Testis (tissue), 2 donors: ENCODE measurements at regions not wholly inside any gene's neighbourhood (a gene's known extent, or its start where the extent isn't known, plus 50 kb on each side); places are given as distances from the start of the nearest gene placed in this dataset.

ENCODE experiments used
- POLR2A ChIP-seq: fragments of 450-650 bp; IDR thresholded peaks from one replicate; pipeline ENCODE4 v1.6.1; 2017; ENCODE audit warnings: antibody characterized with exemption, mild to moderate bottlenecking, moderate library complexity
- TF ChIP-seq, protein P1 (sequence below), 3 experiments: fragments of 450-650 bp in 2 of 3; fragments of 200-600 bp in 1 of 3; sonication (generic) in 1 of 3; IDR thresholded peaks; one replicate each; pipeline ENCODE4 v1.5.1; 2016 to 2019; ENCODE audit warnings: antibody characterized with exemption in 3 of 3, mild to moderate bottlenecking in 2 of 3, moderate library complexity in 1 of 3

DNA sequence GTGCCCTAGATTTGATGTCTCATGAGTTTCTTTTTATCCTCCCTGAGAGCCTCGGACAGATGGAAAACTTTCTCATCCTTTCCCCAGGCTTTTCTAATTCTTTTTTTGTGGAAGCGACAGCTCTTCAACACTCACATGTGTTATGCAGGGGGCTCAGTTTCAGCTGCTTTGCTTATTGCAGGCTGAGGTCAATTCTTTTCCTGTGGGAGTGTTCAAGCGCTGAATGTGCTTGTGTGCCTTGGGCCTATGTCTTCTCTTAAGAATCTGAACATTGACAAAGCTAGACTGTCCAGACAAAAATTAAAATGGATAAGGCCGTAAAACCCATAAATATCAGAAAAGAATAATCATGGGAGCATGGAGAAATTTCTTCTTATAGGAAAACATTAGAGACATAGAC, 125.2 kb upstream of the STEAP4 start:
- TF ChIP-seq POLR2A = no peak
- TF ChIP-seq, protein P1, sequence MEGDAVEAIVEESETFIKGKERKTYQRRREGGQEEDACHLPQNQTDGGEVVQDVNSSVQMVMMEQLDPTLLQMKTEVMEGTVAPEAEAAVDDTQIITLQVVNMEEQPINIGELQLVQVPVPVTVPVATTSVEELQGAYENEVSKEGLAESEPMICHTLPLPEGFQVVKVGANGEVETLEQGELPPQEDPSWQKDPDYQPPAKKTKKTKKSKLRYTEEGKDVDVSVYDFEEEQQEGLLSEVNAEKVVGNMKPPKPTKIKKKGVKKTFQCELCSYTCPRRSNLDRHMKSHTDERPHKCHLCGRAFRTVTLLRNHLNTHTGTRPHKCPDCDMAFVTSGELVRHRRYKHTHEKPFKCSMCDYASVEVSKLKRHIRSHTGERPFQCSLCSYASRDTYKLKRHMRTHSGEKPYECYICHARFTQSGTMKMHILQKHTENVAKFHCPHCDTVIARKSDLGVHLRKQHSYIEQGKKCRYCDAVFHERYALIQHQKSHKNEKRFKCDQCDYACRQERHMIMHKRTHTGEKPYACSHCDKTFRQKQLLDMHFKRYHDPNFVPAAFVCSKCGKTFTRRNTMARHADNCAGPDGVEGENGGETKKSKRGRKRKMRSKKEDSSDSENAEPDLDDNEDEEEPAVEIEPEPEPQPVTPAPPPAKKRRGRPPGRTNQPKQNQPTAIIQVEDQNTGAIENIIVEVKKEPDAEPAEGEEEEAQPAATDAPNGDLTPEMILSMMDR (IDR thresholded peaks at IDR 0.05) = no peak
